ENCODE measurements at regions not wholly inside any gene's neighbourhood (a gene's known extent, or its start where the extent isn't known, plus 50 kb on each side); places are given as distances from the start of the nearest gene placed in this dataset.

GRCh38 chr2:58951722-58952121 lies 710.6 kb upstream of the FANCL start:
- in situ Hi-C loops (cut with HindIII; ENCODE audit: low pct_unique_long_range_greater_than_20kb, low sequenced_read_pairs) (no loop called here), intact Hi-C loops (cut with micrococcal nuclease; ENCODE audit: unreplicated experiment) (no loop called here)
- ChIA-PET CTCF (no interaction called here), POLR2A (no interaction called here)
- DNase-seq (ENCODE audit: low read depth, low spot score) (no peak), ATAC-seq (no peak)
- H3K27ac ChIP-seq (ENCODE audit: low read length): no peak overlapping the region
- no peaks in the 10 kb centered on the region for H3K9me3 ChIP-seq (ENCODE audit: control insufficient read depth, insufficient read depth, low read depth, low read length)
- TF ChIP-seq, protein P1, sequence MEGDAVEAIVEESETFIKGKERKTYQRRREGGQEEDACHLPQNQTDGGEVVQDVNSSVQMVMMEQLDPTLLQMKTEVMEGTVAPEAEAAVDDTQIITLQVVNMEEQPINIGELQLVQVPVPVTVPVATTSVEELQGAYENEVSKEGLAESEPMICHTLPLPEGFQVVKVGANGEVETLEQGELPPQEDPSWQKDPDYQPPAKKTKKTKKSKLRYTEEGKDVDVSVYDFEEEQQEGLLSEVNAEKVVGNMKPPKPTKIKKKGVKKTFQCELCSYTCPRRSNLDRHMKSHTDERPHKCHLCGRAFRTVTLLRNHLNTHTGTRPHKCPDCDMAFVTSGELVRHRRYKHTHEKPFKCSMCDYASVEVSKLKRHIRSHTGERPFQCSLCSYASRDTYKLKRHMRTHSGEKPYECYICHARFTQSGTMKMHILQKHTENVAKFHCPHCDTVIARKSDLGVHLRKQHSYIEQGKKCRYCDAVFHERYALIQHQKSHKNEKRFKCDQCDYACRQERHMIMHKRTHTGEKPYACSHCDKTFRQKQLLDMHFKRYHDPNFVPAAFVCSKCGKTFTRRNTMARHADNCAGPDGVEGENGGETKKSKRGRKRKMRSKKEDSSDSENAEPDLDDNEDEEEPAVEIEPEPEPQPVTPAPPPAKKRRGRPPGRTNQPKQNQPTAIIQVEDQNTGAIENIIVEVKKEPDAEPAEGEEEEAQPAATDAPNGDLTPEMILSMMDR (IDR thresholded peaks at IDR 0.05): no peak
- no peak for TF ChIP-seq TCF7L2 (IDR thresholded peaks at IDR 0.05; ENCODE audit: low read depth, low read length)
- TF ChIP-seq SIN3A (IDR thresholded peaks at IDR 0.05; ENCODE audit: borderline replicate concordance, insufficient read depth, low read depth, low read length): no peak
- no peaks in the 10 kb centered on the region for H3K27me3 ChIP-seq (ENCODE audit: control insufficient read depth, insufficient read depth, low read length)
- no peak overlapping the region for H3K4me3 ChIP-seq (ENCODE audit: low read depth in 2 of 2, low read length in 2 of 2)
- H3K4me1 ChIP-seq (ENCODE audit: control insufficient read depth, insufficient read depth, low read length): no peaks in the 10 kb centered on the region
- no TSS peak for BruUV-seq (replicated peaks)
- H3K36me3 ChIP-seq (ENCODE audit: control insufficient read depth, insufficient read depth, low read length): no peaks in the 10 kb centered on the region

- H3K9me3 ChIP-seq (ENCODE audit: control insufficient read depth, insufficient read depth, low read depth, low read length): no peaks in the 10 kb centered on the region
- intact Hi-C loops (cut with micrococcal nuclease; ENCODE audit: unreplicated experiment) (no loop called here), in situ Hi-C loops (cut with HindIII; ENCODE audit: low pct_unique_long_range_greater_than_20kb, low sequenced_read_pairs) (no loop called here)
- H3K36me3 ChIP-seq (ENCODE audit: control insufficient read depth, insufficient read depth, low read length): no peaks in the 10 kb centered on the region
- DNase-seq (ENCODE audit: low read depth, low spot score) (no peak), ATAC-seq (no peak)
- TF ChIP-seq TCF7L2 (IDR thresholded peaks at IDR 0.05; ENCODE audit: low read depth, low read length): no peak
- no peak for TF ChIP-seq REST (IDR thresholded peaks at IDR 0.05; ENCODE audit: insufficient read depth in 1 of 2, low read depth in 2 of 2, low read length in 1 of 2)
- TF ChIP-seq SIN3A (IDR thresholded peaks at IDR 0.05; ENCODE audit: borderline replicate concordance, insufficient read depth, low read depth, low read length): no peak
- no peak for TF ChIP-seq POLR2AphosphoS5 (IDR thresholded peaks at IDR 0.05; ENCODE audit: low read depth, low read length)
- TF ChIP-seq, protein P1 (IDR thresholded peaks at IDR 0.05): no peak
- no peaks in the 10 kb centered on the region for H3K4me1 ChIP-seq (ENCODE audit: control insufficient read depth, insufficient read depth, low read length)
- ChIA-PET POLR2A (no interaction called here), CTCF (no interaction called here)
- H3K4me3 ChIP-seq (ENCODE audit: low read depth in 2 of 2, low read length in 2 of 2): no peak overlapping the region
- BruUV-seq (replicated peaks): no TSS peak
- no peaks in the 10 kb centered on the region for H3K27me3 ChIP-seq (ENCODE audit: control insufficient read depth, insufficient read depth, low read length)
- no peak overlapping the region for H3K27ac ChIP-seq (ENCODE audit: low read length)
These were observed 709.8 kb upstream of the FANCL start for GRCh38 chr2:58950795-58951462.
